ENCODE measurements at regions not wholly inside any gene's neighbourhood (a gene's known extent, or its start where the extent isn't known, plus 50 kb on each side); places are given as distances from the start of the nearest gene placed in this dataset.

- in situ Hi-C loops (cut with HindIII; ENCODE audit: low pct_unique_long_range_greater_than_20kb, low sequenced_read_pairs) = no loop called here
- DNase-seq (ENCODE audit: low read depth, low spot score) = no peak
Observed at GRCh38 chr3:104745313-104745712, 621.4 kb upstream of the ALCAM start.

GRCh38 chr3:104746056-104746455 lies 620.7 kb upstream of the ALCAM start:
- DNase-seq (ENCODE audit: low read depth, low spot score) = no peak
- in situ Hi-C loops (cut with HindIII; ENCODE audit: low pct_unique_long_range_greater_than_20kb, low sequenced_read_pairs) = no loop called here

GRCh38 chr3:104750581-104750980 lies 616.1 kb upstream of the ALCAM start:
- DNase-seq (ENCODE audit: low read depth, low spot score) = no peak
- in situ Hi-C loops (cut with HindIII; ENCODE audit: low pct_unique_long_range_greater_than_20kb, low sequenced_read_pairs) = no loop called here

- DNase-seq (ENCODE audit: low read depth, low spot score) = no peak
- in situ Hi-C loops (cut with HindIII; ENCODE audit: low pct_unique_long_range_greater_than_20kb, low sequenced_read_pairs) = no loop called here
Observed at GRCh38 chr3:104755791-104756190, 610.9 kb upstream of the ALCAM start.

GRCh38 chr3:104763007-104763406 lies 603.7 kb upstream of the ALCAM start:
- in situ Hi-C loops (cut with HindIII; ENCODE audit: low pct_unique_long_range_greater_than_20kb, low sequenced_read_pairs) = no loop called here
- DNase-seq (ENCODE audit: low read depth, low spot score) = peak; percentile 65

GRCh38 chr3:104764496-104764895 lies 602.2 kb upstream of the ALCAM start:
- in situ Hi-C loops (cut with HindIII; ENCODE audit: low pct_unique_long_range_greater_than_20kb, low sequenced_read_pairs) = no loop called here
- DNase-seq (ENCODE audit: low read depth, low spot score) = no peak

GRCh38 chr3:104768886-104769285 lies 597.8 kb upstream of the ALCAM start:
- DNase-seq (ENCODE audit: low read depth, low spot score) = no peak
- in situ Hi-C loops (cut with HindIII; ENCODE audit: low pct_unique_long_range_greater_than_20kb, low sequenced_read_pairs) = no loop called here

GRCh38 chr3:104779324-104779723 lies 587.4 kb upstream of the ALCAM start:
- DNase-seq (ENCODE audit: low read depth, low spot score) = no peak
- in situ Hi-C loops (cut with HindIII; ENCODE audit: low pct_unique_long_range_greater_than_20kb, low sequenced_read_pairs) = no loop called here

GRCh38 chr3:104781112-104781511 lies 585.6 kb upstream of the ALCAM start:
- DNase-seq (ENCODE audit: low read depth, low spot score) = no peak
- in situ Hi-C loops (cut with HindIII; ENCODE audit: low pct_unique_long_range_greater_than_20kb, low sequenced_read_pairs) = no loop called here

- no peak for DNase-seq (ENCODE audit: low read depth, low spot score)
- in situ Hi-C loops (cut with HindIII; ENCODE audit: low pct_unique_long_range_greater_than_20kb, low sequenced_read_pairs) = no loop called here
Observed at GRCh38 chr3:104785947-104786346, 580.8 kb upstream of the ALCAM start.

- in situ Hi-C loops (cut with HindIII; ENCODE audit: low pct_unique_long_range_greater_than_20kb, low sequenced_read_pairs) = no loop called here
- peak; percentile 91 for DNase-seq (ENCODE audit: low read depth, low spot score)
Observed at GRCh38 chr3:104787306-104787705, 579.4 kb upstream of the ALCAM start.

GRCh38 chr3:104788807-104789206 lies 577.9 kb upstream of the ALCAM start:
- DNase-seq (ENCODE audit: low read depth, low spot score) = no peak
- in situ Hi-C loops (cut with HindIII; ENCODE audit: low pct_unique_long_range_greater_than_20kb, low sequenced_read_pairs) = no loop called here

GRCh38 chr3:104791331-104791730 lies 575.4 kb upstream of the ALCAM start:
- DNase-seq (ENCODE audit: low read depth, low spot score) = no peak
- in situ Hi-C loops (cut with HindIII; ENCODE audit: low pct_unique_long_range_greater_than_20kb, low sequenced_read_pairs) = no loop called here

GRCh38 chr3:104796556-104796955 lies 570.2 kb upstream of the ALCAM start:
- in situ Hi-C loops (cut with HindIII; ENCODE audit: low pct_unique_long_range_greater_than_20kb, low sequenced_read_pairs) = no loop called here
- no peak for DNase-seq (ENCODE audit: low read depth, low spot score)

GRCh38 chr3:104805042-104805441 lies 561.7 kb upstream of the ALCAM start:
- in situ Hi-C loops (cut with HindIII; ENCODE audit: low pct_unique_long_range_greater_than_20kb, low sequenced_read_pairs) = no loop called here
- DNase-seq (ENCODE audit: low read depth, low spot score) = no peak

- in situ Hi-C loops (cut with HindIII; ENCODE audit: low pct_unique_long_range_greater_than_20kb, low sequenced_read_pairs) = no loop called here
- no peak for DNase-seq (ENCODE audit: low read depth, low spot score)
Observed at GRCh38 chr3:104805508-104805907, 561.2 kb upstream of the ALCAM start.

- in situ Hi-C loops (cut with HindIII; ENCODE audit: low pct_unique_long_range_greater_than_20kb, low sequenced_read_pairs) = no loop called here
- no peak for DNase-seq (ENCODE audit: low read depth, low spot score)
Observed at GRCh38 chr3:104810896-104811295, 555.8 kb upstream of the ALCAM start.

GRCh38 chr3:104816008-104816407 lies 550.7 kb upstream of the ALCAM start:
- in situ Hi-C loops (cut with HindIII; ENCODE audit: low pct_unique_long_range_greater_than_20kb, low sequenced_read_pairs) = no loop called here
- DNase-seq (ENCODE audit: low read depth, low spot score) = no peak

GRCh38 chr3:104816716-104817115 lies 550.0 kb upstream of the ALCAM start:
- DNase-seq (ENCODE audit: low read depth, low spot score) = no peak
- in situ Hi-C loops (cut with HindIII; ENCODE audit: low pct_unique_long_range_greater_than_20kb, low sequenced_read_pairs) = no loop called here

GRCh38 chr3:104819333-104819732 lies 547.4 kb upstream of the ALCAM start:
- in situ Hi-C loops (cut with HindIII; ENCODE audit: low pct_unique_long_range_greater_than_20kb, low sequenced_read_pairs) = no loop called here
- no peak for DNase-seq (ENCODE audit: low read depth, low spot score)

All from SK-MEL-5 (cell line).